ENCODE measurements at regions not wholly inside any gene's neighbourhood (a gene's known extent, or its start where the extent isn't known, plus 50 kb on each side); places are given as distances from the start of the nearest gene placed in this dataset.
"Not testable (repeated sequence)": the region's sequence is repeated elsewhere in the genome, so short reads cannot be mapped to it uniquely, and the experiment has no call there.

DNA sequence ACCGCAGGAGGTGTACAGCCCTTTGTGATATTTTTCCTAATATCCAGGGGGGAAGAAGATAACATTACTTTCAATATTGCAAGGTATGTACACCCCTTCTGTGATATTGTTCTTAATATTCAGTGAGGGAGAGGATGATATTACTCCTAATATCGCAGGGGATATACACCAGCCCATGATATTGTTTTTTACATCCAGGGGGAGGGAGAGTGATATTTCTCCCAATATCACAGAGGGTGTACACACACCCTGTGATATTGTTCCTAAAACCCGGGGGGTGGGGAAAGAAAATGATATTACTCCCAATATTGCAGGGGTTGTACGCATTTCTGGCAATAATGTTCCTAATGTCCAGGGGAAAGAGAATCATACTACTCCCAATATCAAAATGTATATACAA lies 58.0 kb upstream of the SLC25A48 start:
- Mint-ChIP-seq H3K4me1 (ENCODE audit: low read depth) (no peaks in the 10 kb centered on the region), H3K27me3 (ENCODE audit: low read depth) (peaks cover 9% of the 10 kb centered on the region), H3K4me3 (no peak overlapping the region), H3K27ac (no peak overlapping the region), H3K36me3 (ENCODE audit: insufficient read depth in 2 of 2) (no peaks in the 10 kb centered on the region), H3K9me3 (peaks cover 0 to 3% of the 10 kb centered on the region in 2 donors)
- DNase-seq (no peak), ATAC-seq (replicated peaks in 1 of 2) (no peak)

DNA sequence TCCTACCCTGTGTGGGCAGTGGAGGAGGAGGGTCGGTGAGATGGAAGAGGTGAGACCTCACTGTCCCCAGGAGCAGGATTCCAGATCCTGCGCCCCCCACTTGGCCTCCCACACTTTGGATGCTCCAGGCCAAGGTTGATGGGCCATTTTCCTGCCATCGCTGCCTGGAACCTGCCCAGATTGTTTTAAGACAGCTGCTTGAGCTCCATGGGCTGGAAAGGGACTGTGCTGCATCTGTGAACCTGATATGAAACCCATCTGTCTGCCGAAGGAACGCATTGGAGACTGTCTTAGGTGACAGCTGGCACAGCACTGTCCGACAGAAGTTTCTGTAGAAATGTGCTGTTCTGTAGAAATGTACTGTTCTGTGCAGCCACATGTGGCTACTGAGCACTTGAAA lies 72.7 kb upstream of the SLC25A48 start:
- DNase-seq (no peak), ATAC-seq (replicated peaks in 1 of 2) (no peak)
- Mint-ChIP-seq H3K36me3 (ENCODE audit: insufficient read depth in 2 of 2) (no peaks in the 10 kb centered on the region), H3K27ac (no peak overlapping the region), H3K9me3 (no peaks in the 10 kb centered on the region), H3K4me1 (ENCODE audit: low read depth) (no peaks in the 10 kb centered on the region), H3K4me3 (no peak overlapping the region), H3K27me3 (ENCODE audit: low read depth) (no peaks in the 10 kb centered on the region)

DNA sequence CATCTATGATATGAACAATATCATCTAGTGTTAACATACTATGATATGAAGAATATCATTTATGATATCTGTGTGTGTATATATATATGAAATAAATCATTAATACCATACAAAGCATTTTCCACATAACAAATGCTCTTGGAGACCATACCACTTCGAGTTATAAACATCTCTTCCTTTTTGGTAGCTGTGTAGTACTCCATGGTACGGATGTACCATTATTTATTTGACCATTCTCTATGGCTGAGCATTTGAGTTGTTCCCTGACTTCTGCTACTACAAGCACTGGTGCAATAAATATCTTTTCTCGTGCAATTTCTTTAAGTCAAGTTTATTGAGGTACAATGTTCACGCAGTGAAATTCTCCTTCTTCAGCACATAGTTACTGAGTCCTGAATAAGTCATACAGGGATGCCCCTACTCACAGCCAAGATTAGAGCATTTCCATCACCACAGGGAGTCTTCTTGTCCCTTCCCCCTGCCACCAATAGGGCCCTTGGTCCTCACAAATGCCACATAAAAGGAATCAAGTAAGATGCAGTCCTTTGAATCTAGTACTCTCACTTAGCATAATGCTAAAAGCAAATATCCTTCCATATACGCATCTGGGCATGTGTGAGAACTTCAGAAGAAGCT lies 75.2 kb upstream of the SLC25A48 start:
- peak in 1 of 2 donors; percentile 20 for ATAC-seq (replicated peaks in 1 of 2)
- Mint-ChIP-seq H3K36me3 (ENCODE audit: insufficient read depth in 2 of 2) (no peaks in the 10 kb centered on the region), H3K4me3 (no peak overlapping the region), H3K27ac (no peak overlapping the region), H3K4me1 (ENCODE audit: low read depth) (no peaks in the 10 kb centered on the region), H3K9me3 (no peaks in the 10 kb centered on the region), H3K27me3 (ENCODE audit: low read depth) (no peaks in the 10 kb centered on the region)
- no peak for DNase-seq

DNA sequence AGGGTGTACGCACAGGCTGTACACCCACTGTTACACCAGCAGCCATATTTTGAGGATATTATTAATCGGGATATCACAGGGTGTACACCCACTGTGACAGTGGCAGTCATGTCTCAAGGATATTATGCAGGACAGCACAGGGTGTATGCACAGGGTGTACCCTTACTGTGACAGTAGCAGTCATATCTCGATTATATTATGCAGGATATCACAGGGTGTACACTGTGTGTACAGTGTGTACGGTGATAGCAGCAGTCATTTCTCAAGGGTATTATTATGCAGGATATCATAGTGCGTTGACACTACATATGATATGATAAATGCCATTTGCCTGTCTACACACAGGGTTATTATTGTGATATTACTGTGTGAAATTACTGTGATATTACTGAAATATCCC lies 80.5 kb upstream of the SLC25A48 start:
- Mint-ChIP-seq H3K27ac (no peak overlapping the region), H3K4me1 (ENCODE audit: low read depth) (no peaks in the 10 kb centered on the region), H3K4me3 (no peak overlapping the region), H3K27me3 (ENCODE audit: low read depth) (no peaks in the 10 kb centered on the region), H3K9me3 (no peaks in the 10 kb centered on the region), H3K36me3 (ENCODE audit: insufficient read depth in 2 of 2) (no peaks in the 10 kb centered on the region)
- no peak for DNase-seq
- peak in 1 of 2 donors; percentile 43 for ATAC-seq (replicated peaks in 1 of 2)

DNA sequence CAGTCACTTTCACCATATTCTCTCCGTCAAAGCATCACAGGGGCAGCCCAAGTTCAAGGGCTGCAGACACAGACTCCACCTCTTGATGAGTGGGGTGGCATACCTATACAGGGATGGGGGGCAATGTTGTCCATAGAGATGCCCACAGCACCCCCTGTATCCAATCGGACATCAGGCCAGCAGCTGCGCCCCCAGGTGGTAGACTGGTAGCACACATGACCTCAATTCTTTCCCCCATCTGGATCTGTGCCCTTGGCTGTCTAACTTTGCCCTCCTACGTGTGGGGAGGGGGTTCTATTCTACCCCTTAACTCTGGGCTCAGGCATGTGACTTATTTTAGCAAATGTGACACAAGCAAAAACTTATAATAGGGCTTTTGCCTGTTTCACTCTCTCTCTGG lies 84.0 kb upstream of the SLC25A48 start:
- Mint-ChIP-seq H3K4me3 (no peak overlapping the region), H3K9me3 (peaks cover 2 to 4% of the 10 kb centered on the region in 2 donors), H3K36me3 (ENCODE audit: insufficient read depth in 2 of 2) (no peaks in the 10 kb centered on the region), H3K27me3 (ENCODE audit: low read depth) (no peaks in the 10 kb centered on the region), H3K4me1 (ENCODE audit: low read depth) (no peaks in the 10 kb centered on the region), H3K27ac (no peak overlapping the region)
- DNase-seq (no peak), ATAC-seq (replicated peaks in 1 of 2) (no peak)

DNA sequence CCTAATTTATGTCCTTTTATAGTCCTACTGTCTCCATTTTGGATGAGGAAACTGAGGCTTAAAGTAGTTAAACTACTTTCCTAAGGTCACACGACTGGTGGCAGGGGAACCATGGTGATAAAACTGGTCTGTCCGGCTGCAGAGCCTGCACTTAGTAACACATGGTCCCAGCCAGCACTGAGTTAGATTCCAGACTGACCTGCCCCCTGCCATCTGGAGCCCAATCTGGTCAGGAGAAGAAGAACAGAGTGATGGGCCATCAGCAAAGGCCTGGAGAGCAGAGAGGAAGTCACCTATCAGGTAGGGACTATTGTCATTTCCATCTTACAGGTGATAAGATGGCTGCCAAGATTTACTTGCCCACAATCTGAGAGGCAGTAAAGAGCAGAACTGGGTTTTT lies 86.6 kb upstream of the SLC25A48 start:
- no peaks in the 10 kb centered on the region for H3K27me3 Mint-ChIP-seq (ENCODE audit: low read depth)
- no peak for DNase-seq
- peaks cover 2 to 5% of the 10 kb centered on the region in 2 donors for H3K9me3 Mint-ChIP-seq
- no peak overlapping the region for H3K4me3 Mint-ChIP-seq
- H3K27ac Mint-ChIP-seq: no peak overlapping the region
- no peaks in the 10 kb centered on the region for H3K36me3 Mint-ChIP-seq (ENCODE audit: insufficient read depth in 2 of 2)
- ATAC-seq (replicated peaks in 1 of 2): no peak
- H3K4me1 Mint-ChIP-seq (ENCODE audit: low read depth): no peaks in the 10 kb centered on the region

DNA sequence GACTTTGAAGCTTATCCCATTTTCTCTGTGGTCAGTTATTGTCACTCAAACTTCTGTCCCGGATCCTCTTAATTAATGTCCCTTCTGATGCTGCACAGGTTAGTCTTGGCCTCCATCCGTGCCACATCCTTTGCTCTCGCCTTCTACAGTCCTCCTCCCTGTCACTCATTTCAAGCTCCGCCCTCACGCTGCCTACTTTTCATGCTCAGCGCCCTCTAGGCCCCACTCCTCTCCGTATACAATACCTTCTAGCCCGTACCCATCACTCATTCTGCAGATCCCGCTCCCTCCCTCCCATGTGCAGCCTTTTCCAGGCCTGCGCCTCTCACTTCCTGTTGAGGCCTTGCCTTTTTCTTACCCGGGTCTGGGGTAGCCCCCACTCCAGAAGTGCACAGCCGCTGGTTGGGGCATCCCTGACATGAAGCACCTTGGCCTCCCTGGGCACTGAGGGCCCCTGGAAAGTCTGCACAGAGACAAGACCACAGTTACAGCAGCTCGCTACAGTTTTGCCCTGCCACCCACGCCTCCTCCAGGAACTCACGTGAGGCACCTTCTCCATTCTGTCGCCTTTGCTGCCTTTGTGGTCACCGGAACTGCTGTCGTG lies 88.5 kb upstream of the SLC25A48 start:
- DNase-seq (no peak), ATAC-seq (replicated peaks in 1 of 2) (no peak)
- H3K4me3 Mint-ChIP-seq: no peak overlapping the region
- H3K9me3 Mint-ChIP-seq: peaks cover 2 to 5% of the 10 kb centered on the region in 2 donors
- H3K36me3 Mint-ChIP-seq (ENCODE audit: insufficient read depth in 2 of 2): no peaks in the 10 kb centered on the region
- H3K4me1 Mint-ChIP-seq (ENCODE audit: low read depth): no peaks in the 10 kb centered on the region
- no peak overlapping the region for H3K27ac Mint-ChIP-seq
- no peaks in the 10 kb centered on the region for H3K27me3 Mint-ChIP-seq (ENCODE audit: low read depth)

DNA sequence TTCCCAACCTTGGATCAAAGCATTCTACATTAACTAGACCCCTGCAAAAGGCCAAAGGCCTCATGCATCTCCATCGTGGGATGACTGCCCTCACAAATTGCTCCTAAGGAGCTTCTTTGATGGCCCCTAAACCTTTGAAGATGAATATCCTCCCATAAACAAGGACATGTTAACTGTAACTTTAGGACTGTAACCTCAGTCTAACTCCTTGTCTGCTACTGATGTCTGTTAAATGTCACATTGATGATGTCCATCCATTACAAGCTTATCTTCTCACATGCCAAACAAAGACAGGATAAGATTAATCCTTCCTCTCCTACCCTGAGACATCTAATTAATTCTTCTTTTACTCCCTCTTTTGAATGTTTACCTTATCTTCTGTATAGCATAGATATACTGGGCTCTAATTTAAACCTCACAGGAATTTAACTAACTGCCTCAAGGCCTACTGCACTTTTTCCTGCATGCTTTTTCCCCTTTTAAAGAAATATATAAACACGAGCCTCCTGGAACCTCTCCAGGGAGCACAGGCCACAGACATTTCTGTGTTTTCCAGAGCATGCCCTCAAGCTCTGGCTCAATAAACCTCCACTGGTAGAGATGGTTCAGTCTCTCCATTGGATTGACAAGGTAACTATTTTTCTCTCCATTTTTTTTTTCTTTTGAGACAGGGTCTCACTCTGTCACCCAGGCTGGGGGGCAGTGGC lies 90.6 kb upstream of the SLC25A48 start:
- ATAC-seq (replicated peaks in 1 of 2) (no peak), DNase-seq (no peak)
- no peaks in the 10 kb centered on the region for H3K36me3 Mint-ChIP-seq (ENCODE audit: insufficient read depth in 2 of 2)
- peaks cover 2 to 5% of the 10 kb centered on the region in 2 donors for H3K9me3 Mint-ChIP-seq
- no peak overlapping the region for H3K4me3 Mint-ChIP-seq
- no peaks in the 10 kb centered on the region for H3K4me1 Mint-ChIP-seq (ENCODE audit: low read depth)
- no peaks in the 10 kb centered on the region for H3K27me3 Mint-ChIP-seq (ENCODE audit: low read depth)
- no peak overlapping the region for H3K27ac Mint-ChIP-seq

DNA sequence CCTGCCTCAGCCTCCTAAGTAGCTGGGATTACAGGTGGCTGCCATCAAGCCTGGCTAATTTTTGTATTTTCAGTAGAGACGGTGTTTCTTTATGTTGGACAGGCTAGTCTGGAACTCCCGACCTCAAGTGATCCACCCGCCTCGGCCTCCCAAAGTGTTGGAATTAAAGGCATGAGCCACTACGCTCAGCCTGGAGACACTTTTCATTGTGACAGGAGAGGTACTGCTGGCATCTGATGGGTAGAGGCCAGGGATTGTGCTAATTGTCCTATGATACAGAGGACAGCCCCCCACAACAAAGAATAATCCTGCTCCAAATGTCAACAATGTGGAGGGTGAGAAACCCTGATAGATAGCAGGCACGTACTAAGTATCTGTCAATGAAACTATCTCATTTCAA lies 91.3 kb upstream of the SLC25A48 start:
- H3K36me3 Mint-ChIP-seq (ENCODE audit: insufficient read depth in 2 of 2): no peaks in the 10 kb centered on the region
- DNase-seq (no peak), ATAC-seq (replicated peaks in 1 of 2) (no peak)
- H3K9me3 Mint-ChIP-seq: peaks cover 2 to 5% of the 10 kb centered on the region in 2 donors
- H3K4me1 Mint-ChIP-seq (ENCODE audit: low read depth): no peaks in the 10 kb centered on the region
- no peaks in the 10 kb centered on the region for H3K27me3 Mint-ChIP-seq (ENCODE audit: low read depth)
- H3K27ac Mint-ChIP-seq: no peak overlapping the region
- no peak overlapping the region for H3K4me3 Mint-ChIP-seq

DNA sequence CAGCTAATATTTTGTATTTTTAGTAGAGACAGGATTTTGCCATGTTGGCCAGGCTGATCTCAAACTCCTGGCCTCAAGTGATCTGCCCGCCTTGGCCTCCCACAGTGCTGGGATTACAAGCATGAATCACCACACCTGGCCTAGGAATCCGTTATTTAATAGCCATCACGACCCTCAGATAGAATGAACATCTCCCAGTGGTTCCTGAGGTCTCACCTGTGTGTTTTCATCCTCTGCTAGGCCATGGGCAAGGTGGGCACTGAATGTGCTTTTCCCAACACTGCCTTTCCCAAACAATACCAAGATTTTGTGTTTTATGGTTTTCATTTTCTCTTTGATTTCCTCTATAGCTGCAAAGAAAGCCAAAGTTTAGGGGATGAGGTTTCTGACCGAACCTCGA lies 92.2 kb upstream of the SLC25A48 start:
- ATAC-seq (replicated peaks in 1 of 2); H3K9me3 Mint-ChIP-seq; H3K4me1 Mint-ChIP-seq (ENCODE audit: low read depth); H3K27me3 Mint-ChIP-seq (ENCODE audit: low read depth); H3K27ac Mint-ChIP-seq; DNase-seq; H3K4me3 Mint-ChIP-seq; H3K36me3 Mint-ChIP-seq (ENCODE audit: insufficient read depth in 2 of 2): not testable (repeated sequence)

DNA sequence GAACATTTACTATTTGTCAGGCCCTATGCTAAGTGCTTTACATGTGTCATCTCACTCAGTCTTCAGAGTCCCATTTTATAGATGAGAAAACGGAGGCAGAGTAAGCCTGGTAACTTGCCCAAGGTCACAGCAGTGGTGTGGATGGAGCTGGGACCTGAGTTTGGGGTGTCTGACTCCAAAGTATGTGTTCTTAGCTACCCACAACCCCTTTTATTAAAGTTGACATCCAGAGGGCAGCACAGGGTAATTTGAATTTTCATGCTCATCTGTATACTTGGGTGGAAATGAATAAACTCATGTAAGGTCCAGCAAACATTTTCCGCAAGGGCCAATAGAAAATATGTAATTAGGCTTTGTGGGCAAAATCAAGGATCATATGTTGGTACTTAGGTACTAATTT lies 93.4 kb upstream of the SLC25A48 start:
- Mint-ChIP-seq H3K27ac (no peak overlapping the region), H3K4me1 (ENCODE audit: low read depth) (no peaks in the 10 kb centered on the region), H3K36me3 (ENCODE audit: insufficient read depth in 2 of 2) (no peaks in the 10 kb centered on the region), H3K4me3 (no peak overlapping the region), H3K27me3 (ENCODE audit: low read depth) (peaks cover 10% of the 10 kb centered on the region), H3K9me3 (peaks cover 0 to 4% of the 10 kb centered on the region in 2 donors)
- ATAC-seq (replicated peaks in 1 of 2) (no peak), DNase-seq (no peak)

DNA sequence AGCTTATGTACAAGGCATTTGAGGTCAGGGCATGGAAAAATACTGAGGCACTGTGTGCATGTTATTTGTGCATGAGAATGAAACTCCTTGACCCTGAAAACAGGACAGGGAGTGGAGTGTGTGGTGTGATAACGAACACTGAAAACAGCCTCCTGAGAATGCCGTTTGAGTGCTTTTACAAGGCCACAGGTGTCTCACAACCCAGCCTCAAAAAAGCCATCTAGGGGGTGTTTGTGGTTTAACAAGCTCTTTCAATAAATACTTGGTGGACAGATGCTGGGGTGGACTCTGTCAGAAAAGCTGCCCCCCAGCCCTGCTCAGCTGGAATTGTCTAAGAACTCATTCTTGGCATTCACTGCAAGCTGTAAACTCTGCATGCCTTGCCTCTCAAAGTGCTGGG lies 94.0 kb upstream of the SLC25A48 start:
- Mint-ChIP-seq H3K9me3 (peaks cover 0 to 2% of the 10 kb centered on the region in 2 donors), H3K27me3 (ENCODE audit: low read depth) (peaks cover 16% of the 10 kb centered on the region), H3K4me3 (no peak overlapping the region), H3K27ac (no peak overlapping the region), H3K36me3 (ENCODE audit: insufficient read depth in 2 of 2) (no peaks in the 10 kb centered on the region), H3K4me1 (ENCODE audit: low read depth) (no peaks in the 10 kb centered on the region)
- ATAC-seq (replicated peaks in 1 of 2): no peak
- no peak for DNase-seq

DNA sequence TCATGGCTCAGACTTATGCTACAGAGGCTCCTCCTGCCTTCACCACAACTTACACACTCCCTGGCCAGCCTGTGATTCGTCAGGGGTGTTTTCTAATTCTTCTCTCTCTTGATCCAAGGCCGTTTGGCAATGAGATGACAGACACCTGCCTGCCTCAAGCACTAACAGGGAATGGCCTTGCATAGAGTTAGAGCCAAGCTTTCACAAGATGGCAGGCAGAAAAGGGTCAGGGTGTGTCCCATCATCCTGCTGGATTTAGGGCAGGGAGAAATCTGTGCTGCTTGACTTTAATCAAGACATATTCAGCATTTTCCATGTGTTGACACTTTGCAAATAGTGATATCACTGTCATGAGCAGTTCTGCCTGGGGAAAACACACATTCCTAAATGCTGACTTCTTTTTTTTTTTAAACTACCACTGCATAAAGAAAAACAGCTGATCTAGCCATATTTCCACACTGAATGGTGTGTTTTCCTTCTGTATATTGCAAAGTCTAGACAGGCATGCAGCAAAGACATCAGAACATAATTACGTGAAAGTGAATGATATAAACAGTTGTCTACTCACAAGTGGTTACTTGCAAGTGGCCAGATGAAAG lies 95.0 kb upstream of the SLC25A48 start:
- H3K27ac Mint-ChIP-seq: no peak overlapping the region
- DNase-seq: no peak
- no peaks in the 10 kb centered on the region for H3K4me1 Mint-ChIP-seq (ENCODE audit: low read depth)
- ATAC-seq (replicated peaks in 1 of 2): no peak
- no peaks in the 10 kb centered on the region for H3K36me3 Mint-ChIP-seq (ENCODE audit: insufficient read depth in 2 of 2)
- H3K4me3 Mint-ChIP-seq: no peak overlapping the region
- peaks cover 0 to 2% of the 10 kb centered on the region in 2 donors for H3K9me3 Mint-ChIP-seq
- H3K27me3 Mint-ChIP-seq (ENCODE audit: low read depth): peaks cover 16% of the 10 kb centered on the region

Data from activated T-cell treated with anti-CD3 and anti-CD28 coated beads, Interleukin-2, amount 50 U/mL, for 72 hours (primary cell).